Liver (tissue), 8 donors: ENCODE measurements at regions not wholly inside any gene's neighbourhood (a gene's known extent, or its start where the extent isn't known, plus 50 kb on each side); places are given as distances from the start of the nearest gene placed in this dataset.

Experiments
- DNase-seq: peaks from one replicate; pipeline ENCODE4 v3.0.0-alpha.2; 2017; ENCODE audit warnings: low spot score
- H3K27ac ChIP-seq, 2 donors: one replicate each; pipeline ENCODE4 v1.7.0; 2013; ENCODE audit warnings: inconsistent platforms in 2 of 2, low read length in 2 of 2, control low read depth in 1 of 2, low read depth in 1 of 2, mild to moderate bottlenecking in 1 of 2
- H3K27me3 ChIP-seq, 4 donors: one replicate each; pipeline versions ENCODE4 v1.6.1 to v1.7.0; 2013; ENCODE audit warnings: low read length in 3 of 4, inconsistent platforms in 1 of 4, mild to moderate bottlenecking in 1 of 4, moderate library complexity in 1 of 4; ENCODE audit not compliant: control insufficient read depth in 4 of 4, insufficient read depth in 4 of 4
- H3K36me3 ChIP-seq, 4 donors: one replicate each; pipeline versions ENCODE4 v1.6.1 to v1.7.0; 2013; ENCODE audit warnings: low read length in 3 of 4, mild to moderate bottlenecking in 3 of 4, low read depth in 1 of 4, moderate library complexity in 1 of 4; ENCODE audit not compliant: control insufficient read depth in 4 of 4, insufficient read depth in 3 of 4
- H3K4me1 ChIP-seq, 4 donors: one replicate each; pipeline versions ENCODE4 v1.6.1 to v1.7.0; 2013; ENCODE audit warnings: low read length in 3 of 4, mild to moderate bottlenecking in 3 of 4, moderate library complexity in 1 of 4; ENCODE audit not compliant: control insufficient read depth in 4 of 4, insufficient read depth in 4 of 4
- H3K4me3 ChIP-seq, 3 donors: one replicate each; pipeline versions ENCODE4 v1.6.1 to v1.7.0; 2013; ENCODE audit warnings: low read length in 3 of 3, control low read depth in 1 of 3, low read depth in 1 of 3, mild to moderate bottlenecking in 1 of 3
- H3K9ac ChIP-seq, 2 donors: one replicate each; pipeline ENCODE4 v1.7.0; 2013; ENCODE audit warnings: low read length in 2 of 2, mild to moderate bottlenecking in 2 of 2, moderate library complexity in 2 of 2, control low read depth in 1 of 2, low read depth in 1 of 2
- H3K9me3 ChIP-seq, 4 donors: one replicate each; pipeline versions ENCODE4 v1.6.1 to v1.7.0; 2013; ENCODE audit warnings: low read length in 3 of 4; ENCODE audit not compliant: control insufficient read depth in 4 of 4
- ATF3 ChIP-seq: IDR thresholded peaks from 2 replicates; pipeline ENCODE4 v1.6.1; 2016; ENCODE audit warnings: antibody characterized with exemption
- CTCF ChIP-seq: fragments of 150-350 bp; IDR thresholded peaks from 2 replicates; pipeline ENCODE4 v1.5.1; 2017; ENCODE audit warnings: improper control_type of control experiment, low read depth, low read length; ENCODE audit not compliant: missing input control
- EGR1 ChIP-seq, 2 donors: IDR thresholded peaks; 2 replicates each; pipeline ENCODE4 v1.6.1; 2016 to 2018; ENCODE audit warnings: antibody characterized with exemption in 2 of 2, low read depth in 2 of 2
- FOXA1 ChIP-seq: IDR thresholded peaks from 2 replicates; pipeline ENCODE4 v1.6.1; 2016; ENCODE audit warnings: antibody characterized with exemption
- FOXA2 ChIP-seq: IDR thresholded peaks from 2 replicates; pipeline ENCODE4 v1.6.1; 2016; ENCODE audit warnings: antibody characterized with exemption
- GABPA ChIP-seq, 2 donors: IDR thresholded peaks in 1 of 2; conservative IDR thresholded peaks in 1 of 2; 2 replicates each; pipeline ENCODE4 v1.6.1; 2016; ENCODE audit warnings: antibody characterized with exemption in 2 of 2, mild to moderate bottlenecking in 1 of 2, moderate library complexity in 1 of 2
- HNF4G ChIP-seq: IDR thresholded peaks from 2 replicates; pipeline ENCODE4 v1.6.1; 2016; ENCODE audit warnings: antibody characterized with exemption
- JUND ChIP-seq, 2 donors: IDR thresholded peaks; 2 replicates each; pipeline ENCODE4 v1.6.1; 2016; ENCODE audit warnings: antibody characterized with exemption in 2 of 2
- MAX ChIP-seq: IDR thresholded peaks from 2 replicates; pipeline ENCODE4 v1.6.1; 2016; ENCODE audit warnings: antibody characterized with exemption
- NR2F2 ChIP-seq: IDR thresholded peaks from 2 replicates; pipeline ENCODE4 v1.6.1; 2016; ENCODE audit warnings: antibody characterized with exemption
- RAD21 ChIP-seq, 2 donors: IDR thresholded peaks; 2 replicates each; pipeline ENCODE4 v1.6.1; 2016; ENCODE audit warnings: antibody characterized with exemption in 2 of 2, mild to moderate bottlenecking in 2 of 2
- REST ChIP-seq: IDR thresholded peaks from 2 replicates; pipeline ENCODE4 v1.6.1; 2016; ENCODE audit warnings: antibody characterized with exemption, mild to moderate bottlenecking
- RXRA ChIP-seq, 2 donors: IDR thresholded peaks; 2 replicates each; pipeline ENCODE4 v1.6.1; 2017 to 2018; ENCODE audit warnings: antibody characterized with exemption in 2 of 2, mild to moderate bottlenecking in 1 of 2
- SP1 ChIP-seq: IDR thresholded peaks from 2 replicates; pipeline ENCODE4 v1.6.1; 2018; ENCODE audit warnings: antibody characterized with exemption, mild to moderate bottlenecking
- TAF1 ChIP-seq: conservative IDR thresholded peaks from 2 replicates; pipeline ENCODE4 v1.6.1; 2016; ENCODE audit warnings: antibody characterized with exemption, mild to moderate bottlenecking
- YY1 ChIP-seq: IDR thresholded peaks from 2 replicates; pipeline ENCODE4 v1.6.1; 2016; ENCODE audit warnings: antibody characterized with exemption, mild to moderate bottlenecking
- ZBTB33 ChIP-seq: IDR thresholded peaks from 2 replicates; pipeline ENCODE4 v1.6.1; 2016; ENCODE audit warnings: antibody characterized with exemption
- WGBS: extraction: QIAGEN DNeasy Blood & Tissue Kit; methylation state at CpG from one replicate; pipeline ENCODE4 v1.1.7; 2013; 5-methylcytosine and 5-hydroxymethylcytosine counted together
- donor health status: healthy.
- donor health status: healthy.
- donor health status: healthy.
- donor health status: healthy.
- donor health status: healthy.

- Histone ChIP-seq H3K9ac (no peak overlapping the region), H3K36me3 (no peaks in the 10 kb centered on the region), H3K4me1 (no peaks in the 10 kb centered on the region), H3K9me3 (peaks cover 0 to 14% (median 2%) of the 10 kb centered on the region in 4 donors), H3K4me3 (no peak overlapping the region), H3K27me3 (no peaks in the 10 kb centered on the region), H3K27ac (no peak overlapping the region)
- WGBS, result 99% methylated on average over 1 of the region's 1 CpG
- no peak for TF ChIP-seq FOXA1
- TF ChIP-seq ZBTB33, result no peak
- TF ChIP-seq MAX, result no peak
- TF ChIP-seq HNF4G, result no peak
- no peak for TF ChIP-seq ATF3
- TF ChIP-seq EGR1 (IDR thresholded peaks at IDR 0.05; ENCODE audit: low read depth in 2 of 2), result no peak
- no peak for TF ChIP-seq SP1
- no peak for TF ChIP-seq RXRA (IDR thresholded peaks at IDR 0.05)
- TF ChIP-seq RAD21 (IDR thresholded peaks at IDR 0.05), result no peak
- no peak for TF ChIP-seq JUND (IDR thresholded peaks at IDR 0.05)
- no peak for TF ChIP-seq CTCF
- TF ChIP-seq REST, result no peak
- no peak for TF ChIP-seq TAF1
- no peak for TF ChIP-seq YY1
- no peak for DNase-seq
Observed at GRCh38 chr11:29027436-29027835, 919.2 kb downstream of the METTL15 start.

GRCh38 chr11:29026286-29026685, 918.1 kb downstream of the METTL15 start:
- WGBS, result 88% methylated on average over 2 of the region's 2 CpGs
- Histone ChIP-seq H3K27me3 (no peaks in the 10 kb centered on the region), H3K4me1 (no peaks in the 10 kb centered on the region), H3K36me3 (no peaks in the 10 kb centered on the region), H3K4me3 (no peak overlapping the region), H3K27ac (no peak overlapping the region), H3K9ac (no peak overlapping the region), H3K9me3 (peaks cover 0 to 14% (median 2%) of the 10 kb centered on the region in 4 donors)
- DNase-seq, result no peak
- TF ChIP-seq NR2F2 (no peak), ZBTB33 (no peak), CTCF (no peak), GABPA (IDR thresholded peaks at IDR 0.05 in 1 of 2, conservative IDR thresholded peaks at IDR 0.05 in 1 of 2) (no peak), FOXA2 (no peak), HNF4G (no peak), RXRA (IDR thresholded peaks at IDR 0.05) (no peak), EGR1 (IDR thresholded peaks at IDR 0.05; ENCODE audit: low read depth in 2 of 2) (no peak), TAF1 (no peak), FOXA1 (no peak), MAX (no peak)
